ENCODE measurements at regions not wholly inside any gene's neighbourhood (a gene's known extent, or its start where the extent isn't known, plus 50 kb on each side); places are given as distances from the start of the nearest gene placed in this dataset.

- Histone ChIP-seq H3K4me3 (no peak overlapping the region), H3K36me3 (no peaks in the 10 kb centered on the region), H3K27ac (no peak overlapping the region), H3K9me3 (no peaks in the 10 kb centered on the region), H3K27me3 (no peaks in the 10 kb centered on the region), H3K4me1 (no peaks in the 10 kb centered on the region)
- DNase-seq (no peak), ATAC-seq (no peak)
- TF ChIP-seq CTCF (IDR thresholded peaks at IDR 0.05 in 4 of 5, conservative IDR thresholded peaks at IDR 0.05 in 1 of 5) (no peak), POLR2A (IDR thresholded peaks at IDR 0.05) (no peak)
- in situ Hi-C loops (cut with MboI; ENCODE audit: low sequenced_read_pairs in 4 of 4) (no loop called here), intact Hi-C loops (cut with DNase I; ENCODE audit: low total_unique reads) (no loop called here)
Observed at GRCh38 chr5:168055141-168055683, 236.2 kb upstream of the WWC1 start.

- no peaks in the 10 kb centered on the region for H3K27me3 ChIP-seq
- no peak overlapping the region for H3K4me3 ChIP-seq
- TF ChIP-seq CTCF (IDR thresholded peaks at IDR 0.05 in 4 of 5, conservative IDR thresholded peaks at IDR 0.05 in 1 of 5) (no peak), POLR2A (IDR thresholded peaks at IDR 0.05) (no peak)
- no peaks in the 10 kb centered on the region for H3K4me1 ChIP-seq
- no peak for ATAC-seq
- no peaks in the 10 kb centered on the region for H3K36me3 ChIP-seq
- H3K27ac ChIP-seq: no peak overlapping the region
- no peak for DNase-seq
- intact Hi-C loops (cut with DNase I; ENCODE audit: low total_unique reads): no loop called here
- in situ Hi-C loops (cut with MboI; ENCODE audit: low sequenced_read_pairs in 4 of 4): no loop called here
- no peaks in the 10 kb centered on the region for H3K9me3 ChIP-seq
Observed at GRCh38 chr5:168055961-168056360, 235.5 kb upstream of the WWC1 start.

- ATAC-seq: no peak
- Histone ChIP-seq H3K9me3 (no peaks in the 10 kb centered on the region), H3K4me3 (no peak overlapping the region), H3K27me3 (no peaks in the 10 kb centered on the region), H3K27ac (no peak overlapping the region), H3K36me3 (no peaks in the 10 kb centered on the region), H3K4me1 (no peaks in the 10 kb centered on the region)
- TF ChIP-seq POLR2A (IDR thresholded peaks at IDR 0.05): no peak
- TF ChIP-seq CTCF (IDR thresholded peaks at IDR 0.05 in 4 of 5, conservative IDR thresholded peaks at IDR 0.05 in 1 of 5): no peak
- no peak for DNase-seq
- intact Hi-C loops (cut with DNase I; ENCODE audit: low total_unique reads): no loop called here
- in situ Hi-C loops (cut with MboI; ENCODE audit: low sequenced_read_pairs in 4 of 4): no loop called here
Observed at GRCh38 chr5:168056499-168057182, 234.8 kb upstream of the WWC1 start.

- no peak overlapping the region for H3K27ac ChIP-seq
- intact Hi-C loops (cut with DNase I; ENCODE audit: low total_unique reads): no loop called here
- H3K36me3 ChIP-seq: no peaks in the 10 kb centered on the region
- no peak for ATAC-seq
- no peak for DNase-seq
- H3K4me3 ChIP-seq: no peak overlapping the region
- H3K9me3 ChIP-seq: no peaks in the 10 kb centered on the region
- TF ChIP-seq POLR2A (IDR thresholded peaks at IDR 0.05): no peak
- TF ChIP-seq CTCF (IDR thresholded peaks at IDR 0.05 in 4 of 5, conservative IDR thresholded peaks at IDR 0.05 in 1 of 5): no peak
- in situ Hi-C loops (cut with MboI; ENCODE audit: low sequenced_read_pairs in 4 of 4): no loop called here
- H3K27me3 ChIP-seq: no peaks in the 10 kb centered on the region
- no peaks in the 10 kb centered on the region for H3K4me1 ChIP-seq
Observed at GRCh38 chr5:168057905-168058304, 233.5 kb upstream of the WWC1 start.

- Histone ChIP-seq H3K27me3 (no peaks in the 10 kb centered on the region), H3K27ac (no peak overlapping the region), H3K9me3 (no peaks in the 10 kb centered on the region), H3K4me3 (no peak overlapping the region), H3K36me3 (no peaks in the 10 kb centered on the region), H3K4me1 (no peaks in the 10 kb centered on the region)
- in situ Hi-C loops (cut with MboI; ENCODE audit: low sequenced_read_pairs in 4 of 4): no loop called here
- TF ChIP-seq POLR2A (IDR thresholded peaks at IDR 0.05) (no peak), CTCF (IDR thresholded peaks at IDR 0.05 in 4 of 5, conservative IDR thresholded peaks at IDR 0.05 in 1 of 5) (no peak)
- DNase-seq (no peak), ATAC-seq (no peak)
- intact Hi-C loops (cut with DNase I; ENCODE audit: low total_unique reads): no loop called here
Observed at GRCh38 chr5:168059131-168059530, 232.3 kb upstream of the WWC1 start.

Measured in gastrocnemius medialis (tissue), 4 donors.